T-helper 2 cell (primary cell): ENCODE measurements at regions not wholly inside any gene's neighbourhood (a gene's known extent, or its start where the extent isn't known, plus 50 kb on each side); places are given as distances from the start of the nearest gene placed in this dataset.
"Not testable (repeated sequence)": the region's sequence is repeated elsewhere in the genome, so short reads cannot be mapped to it uniquely, and the experiment has no call there.

Experiments
- DNase-seq, 5 experiments: peaks; one replicate each; pipeline versions ENCODE4 v3.0.0 to v3.0.0-alpha.2; 2012 to 2022

DNA sequence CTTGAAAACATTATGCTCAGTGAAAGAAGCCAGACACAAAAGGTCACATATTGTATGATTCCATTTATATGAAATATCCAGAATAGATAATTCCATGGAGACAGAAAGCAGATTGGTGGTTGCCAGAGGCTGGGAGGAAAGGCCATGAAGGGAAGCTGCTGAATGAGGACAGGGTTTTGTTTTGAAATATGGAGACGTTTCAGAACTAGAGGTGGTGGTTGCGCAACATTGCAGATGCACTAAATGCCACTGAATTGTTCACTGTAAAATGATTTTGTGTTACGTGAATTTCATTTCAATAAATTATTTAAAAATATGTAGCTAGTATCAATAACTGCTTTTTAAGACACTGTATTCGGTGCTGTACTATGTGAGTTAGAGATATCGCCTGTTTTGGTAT is 101.7 kb upstream of the ZNF236 start:
- no peak for DNase-seq

- no peak for DNase-seq
These were observed 107.2 kb upstream of the ZNF236 start for GRCh38 chr18:76715012-76715610.

- no peak for DNase-seq
These were observed 108.9 kb upstream of the ZNF236 start for GRCh38 chr18:76713432-76713831.

- DNase-seq: no peak
These were observed 109.7 kb upstream of the ZNF236 start for GRCh38 chr18:76712511-76713140.

DNA sequence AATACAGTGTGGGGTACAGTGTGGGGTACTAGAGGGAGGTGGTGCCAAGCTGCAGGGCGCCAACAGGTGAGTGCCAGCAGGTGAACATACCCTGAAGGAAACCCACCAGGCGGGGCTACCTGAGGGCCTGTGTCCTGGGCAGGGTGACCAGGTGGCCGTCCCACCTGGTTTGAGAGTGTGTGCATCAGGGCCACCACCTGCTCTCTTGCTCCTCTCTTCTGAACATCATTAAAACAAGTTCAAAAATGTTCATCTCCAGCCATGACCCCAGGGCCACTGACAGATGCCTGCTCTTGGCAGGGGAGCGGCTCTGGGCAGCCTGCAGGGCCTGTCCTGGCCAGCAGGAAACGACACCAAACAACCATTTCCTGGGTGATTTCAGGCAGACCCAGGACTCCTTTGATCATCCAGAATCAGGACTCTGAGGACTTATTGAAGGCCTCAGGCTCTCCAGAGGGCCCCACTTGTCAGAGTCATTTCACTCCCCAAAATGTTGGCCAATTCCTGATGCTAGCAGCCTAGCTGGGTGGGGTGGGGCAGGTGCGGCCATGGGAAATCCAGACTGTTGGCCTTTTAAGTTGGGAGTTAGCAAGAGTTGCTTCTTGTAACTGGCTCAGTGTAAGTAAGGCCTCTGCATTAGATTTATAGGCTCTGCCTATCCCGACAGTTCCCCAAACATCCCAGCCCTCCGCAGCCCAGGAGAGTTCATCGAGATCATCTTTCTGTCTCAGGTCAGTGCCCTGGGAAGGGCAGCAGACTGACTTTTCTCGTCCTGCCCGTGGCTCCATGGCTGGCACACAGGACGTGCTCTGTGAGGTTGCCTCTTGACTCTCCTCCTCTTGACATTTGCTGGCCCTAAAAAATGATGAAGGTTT is 111.5 kb upstream of the ZNF236 start:
- DNase-seq: no peak

GRCh38 chr18:76709659-76710645 is 112.4 kb upstream of the ZNF236 start:
- peak in 3 of 5 experiments; percentile 32 to 64 (median 34) for DNase-seq

DNA sequence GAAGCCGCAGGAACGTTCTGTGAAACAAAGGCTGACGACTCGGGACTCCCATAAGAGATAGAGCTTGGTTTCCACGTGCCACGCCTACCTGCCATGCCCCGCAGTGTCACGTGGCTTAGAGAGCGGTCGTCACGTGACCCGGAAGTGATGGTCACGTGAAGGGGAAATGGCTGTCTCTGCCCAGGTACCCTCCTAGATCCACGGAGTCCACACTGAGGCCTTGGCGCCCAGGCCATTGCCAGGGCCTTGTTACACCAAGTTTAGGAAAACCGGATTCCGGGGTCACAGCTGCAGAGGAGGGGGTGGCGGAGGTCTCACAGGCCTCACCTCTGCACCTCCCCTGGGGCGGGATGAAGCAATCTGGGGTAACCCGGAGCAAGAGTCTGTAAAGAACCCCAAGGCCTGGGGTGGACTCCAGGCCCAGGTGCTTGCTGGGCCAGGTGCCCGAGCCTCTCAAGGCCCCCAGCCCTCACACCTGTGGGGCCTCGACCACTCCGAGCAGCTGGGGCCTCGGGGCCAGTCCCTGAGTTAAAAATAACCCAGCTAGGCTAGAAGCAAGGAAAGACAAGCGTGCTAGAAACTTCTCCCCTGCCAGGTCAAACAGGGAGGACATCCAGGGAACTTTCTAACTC is 113.5 kb upstream of the ZNF236 start:
- no peak for DNase-seq

- DNase-seq: no peak
These were observed 114.2 kb upstream of the ZNF236 start for GRCh38 chr18:76708071-76708721.

DNA sequence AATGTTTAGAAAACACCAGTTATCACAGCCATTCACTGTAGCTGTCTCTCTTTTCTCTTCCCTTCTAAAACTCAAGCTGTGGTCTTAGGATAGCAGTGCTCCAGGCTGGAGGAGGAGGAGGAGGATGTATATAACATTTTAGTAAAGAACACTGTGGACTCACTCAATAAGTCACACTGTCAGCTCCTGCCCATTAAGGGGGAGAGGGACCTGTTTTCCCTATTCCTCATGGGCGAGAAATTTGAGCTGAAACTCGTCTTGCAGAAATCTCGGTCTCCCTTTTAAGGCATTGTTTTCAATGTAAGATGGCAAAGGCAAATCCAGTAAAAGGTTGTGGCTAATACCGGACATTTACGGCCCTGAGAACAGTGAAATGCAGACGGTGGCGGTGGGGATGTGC is 114.8 kb upstream of the ZNF236 start:
- no peak for DNase-seq

DNA sequence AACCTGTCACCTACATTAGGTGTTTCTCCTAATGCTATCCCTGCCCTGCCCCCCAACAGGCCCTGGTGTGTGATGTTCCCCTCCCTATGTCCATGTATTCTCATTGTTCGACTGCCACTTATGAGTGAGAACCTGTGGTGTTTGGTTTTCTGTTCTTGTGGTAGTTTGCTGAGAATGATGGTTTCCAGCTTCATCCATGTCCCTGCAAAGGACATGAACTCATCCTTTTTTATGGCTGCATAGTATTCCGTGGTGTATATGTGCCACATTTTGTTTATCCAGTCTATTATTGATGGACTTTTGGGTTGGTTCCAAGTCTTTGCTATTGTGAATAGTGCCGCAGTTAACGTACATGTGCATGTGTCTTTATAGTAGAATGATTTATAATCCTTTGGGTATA is 117.8 kb upstream of the ZNF236 start:
- DNase-seq: not testable (repeated sequence)

GRCh38 chr18:76699923-76700322 is 122.4 kb upstream of the ZNF236 start:
- no peak for DNase-seq

DNA sequence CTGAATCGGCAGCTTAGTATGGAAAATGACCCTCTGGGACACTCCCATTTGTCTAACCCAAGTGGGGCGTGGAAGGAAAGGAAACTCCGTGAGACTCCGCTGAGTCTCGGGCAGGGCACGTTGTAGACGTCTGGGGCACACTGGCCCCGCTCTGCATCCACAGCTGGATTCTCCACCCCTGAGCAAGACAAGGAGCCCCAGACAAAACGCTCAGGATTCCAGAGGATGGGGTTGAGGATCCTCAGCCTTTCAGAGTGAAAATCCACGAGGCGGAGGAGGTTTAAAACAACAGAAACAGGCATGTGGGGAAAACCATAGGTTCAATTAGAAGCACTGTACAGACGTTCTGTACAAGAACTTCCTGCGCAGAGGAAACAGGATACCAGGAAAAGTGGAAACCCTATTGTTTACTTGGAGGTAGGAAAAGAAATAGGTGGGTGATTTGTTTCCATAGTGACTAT is 124.9 kb upstream of the ZNF236 start:
- DNase-seq: no peak

GRCh38 chr18:76691800-76692199 is 130.6 kb upstream of the ZNF236 start:
- no peak for DNase-seq

DNA sequence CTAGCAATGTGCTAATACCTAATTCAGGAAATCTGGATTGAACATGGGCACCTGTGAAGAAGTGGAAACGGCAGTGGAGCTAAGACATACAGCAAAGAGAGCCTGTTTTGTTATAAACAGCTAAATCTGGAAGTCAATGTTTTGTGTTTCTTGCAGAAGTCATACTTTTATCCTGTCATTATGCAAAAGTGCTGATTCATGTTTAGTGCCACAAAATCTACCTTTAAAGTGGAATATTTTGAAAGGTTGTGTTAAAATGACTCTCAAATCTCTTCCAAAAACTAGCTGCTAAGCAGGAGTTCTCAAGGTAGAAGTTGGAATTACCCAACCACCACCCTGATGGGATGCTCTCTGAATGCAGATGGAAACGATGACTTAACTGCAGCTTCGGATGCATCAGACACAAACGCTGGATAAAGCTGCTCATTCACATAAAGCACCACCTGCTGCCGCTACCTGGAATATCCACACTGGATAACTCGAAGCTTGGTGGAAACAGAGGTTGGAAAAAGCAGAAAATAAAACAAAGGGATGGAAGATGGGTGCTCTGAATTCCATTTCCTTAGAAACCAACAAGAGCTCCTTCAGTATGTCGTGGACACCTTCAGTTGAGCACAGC is 132.6 kb upstream of the ZNF236 start:
- no peak for DNase-seq

DNA sequence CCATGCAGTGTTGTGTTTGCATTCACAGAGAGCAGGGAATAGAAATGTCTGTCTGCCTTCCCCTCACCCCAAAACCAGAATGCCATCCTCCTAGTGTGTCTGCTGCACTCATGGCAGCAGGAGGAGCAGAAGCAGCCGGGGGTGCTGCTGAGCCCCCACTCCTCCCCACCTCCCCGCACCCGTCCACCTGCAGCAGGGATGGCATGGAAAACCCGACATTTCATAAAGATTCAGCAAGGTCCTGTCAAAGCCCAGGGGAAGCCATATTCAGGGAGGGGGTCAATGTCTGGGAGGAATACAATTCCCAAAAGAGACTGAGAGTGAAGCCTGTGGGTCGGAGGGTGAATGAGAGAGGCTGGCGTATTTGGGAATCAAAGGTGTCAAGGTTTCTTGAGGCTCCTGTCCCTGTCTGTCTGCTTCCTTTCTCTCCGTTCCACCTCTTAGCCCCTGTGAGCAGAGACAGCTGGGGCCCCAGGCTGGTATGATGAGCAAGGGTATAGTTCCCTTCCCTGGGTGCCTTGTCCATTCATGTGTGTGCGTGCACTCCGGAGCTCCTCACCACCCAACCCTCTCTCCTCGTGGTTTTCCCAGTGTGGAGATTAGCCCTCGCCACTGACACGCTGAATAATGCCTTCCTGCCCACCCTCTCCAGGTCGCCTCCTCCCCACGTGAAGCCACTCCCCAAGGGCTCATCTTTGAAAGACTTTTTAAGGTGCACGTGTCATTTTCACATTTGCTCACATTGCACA is 133.5 kb upstream of the ZNF236 start:
- no peak for DNase-seq

GRCh38 chr18:76687304-76687962 is 134.9 kb upstream of the ZNF236 start:
- peak in 1 of 5 experiments; percentile 25 for DNase-seq

DNA sequence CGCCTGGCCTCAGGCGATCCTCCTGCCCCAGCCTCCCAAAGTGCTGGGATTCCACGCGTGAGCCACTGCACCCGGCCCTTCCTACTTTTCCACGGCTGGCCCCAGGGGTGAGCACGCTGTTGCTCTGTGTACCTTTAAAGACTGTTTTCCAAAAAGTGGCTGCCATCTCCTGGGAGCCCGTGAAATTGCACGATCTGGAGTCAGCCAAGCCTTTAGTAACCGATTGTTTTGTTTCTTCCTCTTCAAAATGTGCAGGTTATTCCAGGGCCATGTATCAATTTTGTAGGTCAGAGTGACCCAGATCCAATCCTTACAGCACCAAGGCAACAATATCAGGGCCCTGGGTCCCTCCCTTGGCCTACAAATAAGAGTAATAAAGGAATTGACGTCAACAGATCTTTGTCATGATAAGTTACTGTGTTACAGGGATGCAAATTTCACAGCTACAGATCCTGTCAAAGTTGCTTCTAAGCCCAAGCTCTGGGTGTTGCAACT is 135.6 kb upstream of the ZNF236 start:
- peak in 2 of 5 experiments; percentile 32 to 40 for DNase-seq

DNA sequence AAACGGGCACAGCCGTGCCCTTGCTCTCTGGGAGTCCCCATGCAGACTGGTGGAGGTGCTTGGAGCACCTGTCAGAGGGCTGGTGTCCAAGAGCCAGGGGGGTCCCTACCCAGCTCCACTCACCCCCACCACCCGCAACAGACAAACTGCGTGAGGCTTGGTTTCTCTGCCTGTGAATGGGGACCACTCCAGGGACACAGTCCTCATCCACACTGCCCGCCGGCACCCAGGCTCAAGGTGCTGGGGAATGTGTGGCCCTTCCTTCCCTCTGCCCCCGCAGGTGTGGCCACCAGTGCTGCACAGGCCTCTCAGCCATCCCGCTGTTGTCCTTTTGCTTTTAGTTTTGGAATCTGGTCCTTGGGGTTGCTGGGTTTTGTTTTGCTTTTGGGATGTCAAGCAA is 136.5 kb upstream of the ZNF236 start:
- no peak for DNase-seq

GRCh38 chr18:76685402-76685801 is 137.0 kb upstream of the ZNF236 start:
- DNase-seq: no peak
